Endothelial cell (in vitro differentiated cells): ENCODE measurements at regions not wholly inside any gene's neighbourhood (a gene's known extent, or its start where the extent isn't known, plus 50 kb on each side); places are given as distances from the start of the nearest gene placed in this dataset.

Source experiments
- DNase-seq: peaks from one replicate; pipeline ENCODE4 v3.0.0; 2021; ENCODE audit warnings: low spot score
- H3K27ac Mint-ChIP-seq: one replicate; pipeline ENCODE4 v1.8.0; 2021; ENCODE audit warnings: mixed read lengths, inconsistent platforms; ENCODE audit not compliant: unreplicated experiment
- H3K27me3 Mint-ChIP-seq: one replicate; pipeline ENCODE4 v1.8.0; 2021; ENCODE audit warnings: mild to moderate bottlenecking, moderate library complexity, mixed read lengths, inconsistent platforms; ENCODE audit not compliant: unreplicated experiment
- H3K36me3 Mint-ChIP-seq: one replicate; pipeline ENCODE4 v1.8.0; 2021; ENCODE audit warnings: mild to moderate bottlenecking, low read depth, mixed read lengths, inconsistent platforms; ENCODE audit not compliant: unreplicated experiment
- H3K4me1 Mint-ChIP-seq: one replicate; pipeline ENCODE4 v1.8.0; 2021; ENCODE audit warnings: mild to moderate bottlenecking, mixed read lengths, inconsistent platforms; ENCODE audit not compliant: unreplicated experiment
- H3K4me3 Mint-ChIP-seq: one replicate; pipeline ENCODE4 v1.8.0; 2021; ENCODE audit warnings: mild to moderate bottlenecking, mixed read lengths, inconsistent platforms; ENCODE audit not compliant: unreplicated experiment
- H3K9me3 Mint-ChIP-seq: one replicate; pipeline ENCODE4 v1.8.0; 2021; ENCODE audit warnings: mixed read lengths, inconsistent platforms; ENCODE audit not compliant: unreplicated experiment
- CTCF ChIP-seq: fragments of 200-600 bp; sonication (generic); IDR thresholded peaks from one replicate; pipeline ENCODE4 v1.5.0; 2021; ENCODE audit warnings: antibody characterized with exemption; ENCODE audit not compliant: unreplicated experiment

- Mint-ChIP-seq H3K9me3 (peaks cover 5% of the 10 kb centered on the region), H3K27me3 (peaks cover 6% of the 10 kb centered on the region), H3K27ac (no peak overlapping the region), H3K4me1 (no peaks in the 10 kb centered on the region), H3K4me3 (no peak overlapping the region), H3K36me3 (peaks cover 5% of the 10 kb centered on the region)
- no peak for DNase-seq
- no peak for TF ChIP-seq CTCF
Measured at GRCh38 chr11:64504999-64505398, 50.7 kb upstream of the SLC22A11 start.
